ENCODE measurements at regions not wholly inside any gene's neighbourhood (a gene's known extent, or its start where the extent isn't known, plus 50 kb on each side); places are given as distances from the start of the nearest gene placed in this dataset.
A peak's percentile ranks its signal among the peaks of the same experiment; 100 is the strongest.

DNA sequence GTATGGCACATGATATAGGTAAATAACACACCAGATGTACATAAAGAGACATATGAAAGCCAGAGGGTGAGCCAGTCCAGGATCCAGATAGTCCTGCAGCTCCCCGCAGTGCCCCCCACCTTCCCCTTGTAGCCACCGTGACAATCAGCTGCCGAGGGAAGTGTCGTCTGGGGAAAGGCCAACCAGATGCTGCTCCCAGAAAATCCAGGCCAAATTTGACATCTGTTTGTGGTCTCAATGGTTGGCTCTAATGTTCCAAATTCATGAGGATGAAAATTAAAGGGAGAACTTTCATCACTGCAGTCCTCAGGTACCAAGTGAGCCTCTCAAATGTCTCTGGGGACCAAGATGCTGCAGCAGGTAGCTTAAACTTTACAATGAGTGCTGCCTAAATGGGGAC lies 210.3 kb downstream of the PTEN start:
- H3K4me3 ChIP-seq (ENCODE audit: low read depth, low read length) = no peak overlapping the region
- TF ChIP-seq, protein P1, sequence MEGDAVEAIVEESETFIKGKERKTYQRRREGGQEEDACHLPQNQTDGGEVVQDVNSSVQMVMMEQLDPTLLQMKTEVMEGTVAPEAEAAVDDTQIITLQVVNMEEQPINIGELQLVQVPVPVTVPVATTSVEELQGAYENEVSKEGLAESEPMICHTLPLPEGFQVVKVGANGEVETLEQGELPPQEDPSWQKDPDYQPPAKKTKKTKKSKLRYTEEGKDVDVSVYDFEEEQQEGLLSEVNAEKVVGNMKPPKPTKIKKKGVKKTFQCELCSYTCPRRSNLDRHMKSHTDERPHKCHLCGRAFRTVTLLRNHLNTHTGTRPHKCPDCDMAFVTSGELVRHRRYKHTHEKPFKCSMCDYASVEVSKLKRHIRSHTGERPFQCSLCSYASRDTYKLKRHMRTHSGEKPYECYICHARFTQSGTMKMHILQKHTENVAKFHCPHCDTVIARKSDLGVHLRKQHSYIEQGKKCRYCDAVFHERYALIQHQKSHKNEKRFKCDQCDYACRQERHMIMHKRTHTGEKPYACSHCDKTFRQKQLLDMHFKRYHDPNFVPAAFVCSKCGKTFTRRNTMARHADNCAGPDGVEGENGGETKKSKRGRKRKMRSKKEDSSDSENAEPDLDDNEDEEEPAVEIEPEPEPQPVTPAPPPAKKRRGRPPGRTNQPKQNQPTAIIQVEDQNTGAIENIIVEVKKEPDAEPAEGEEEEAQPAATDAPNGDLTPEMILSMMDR (IDR thresholded peaks at IDR 0.05; ENCODE audit: low read depth, low read length) = no peak
- no peak overlapping the region for H3K27ac ChIP-seq
- H3K9me3 ChIP-seq (ENCODE audit: severe bottlenecking) = no peaks in the 10 kb centered on the region
- no peaks in the 10 kb centered on the region for H3K36me3 ChIP-seq
- no peaks in the 10 kb centered on the region for H3K27me3 ChIP-seq (ENCODE audit: insufficient read depth, low read depth, severe bottlenecking)
- no peak for DNase-seq

DNA sequence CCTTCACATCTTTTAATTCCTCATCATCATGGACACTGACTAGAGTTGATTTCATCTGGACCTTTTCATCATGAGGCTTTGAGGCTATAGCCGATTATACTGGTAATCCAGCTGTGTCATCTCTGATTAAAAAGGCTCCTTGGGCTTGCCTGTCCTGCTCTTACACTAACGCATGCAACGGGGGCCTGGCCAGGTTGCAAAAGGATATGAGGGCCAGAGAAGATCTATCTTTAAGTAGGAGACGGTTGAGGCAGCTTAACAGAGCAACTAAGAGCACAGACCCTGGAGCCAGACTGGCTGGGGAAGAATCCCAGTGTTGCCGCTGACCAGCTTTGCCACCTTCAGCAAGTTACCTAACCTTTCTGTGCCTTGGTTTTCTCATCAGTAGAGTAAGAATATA lies 211.5 kb downstream of the PTEN start:
- DNase-seq = peak; percentile 95
- TF ChIP-seq, protein P1 (IDR thresholded peaks at IDR 0.05; ENCODE audit: low read depth, low read length) = no peak
- H3K36me3 ChIP-seq = no peaks in the 10 kb centered on the region
- H3K27me3 ChIP-seq (ENCODE audit: insufficient read depth, low read depth, severe bottlenecking) = no peaks in the 10 kb centered on the region
- no peaks in the 10 kb centered on the region for H3K9me3 ChIP-seq (ENCODE audit: severe bottlenecking)
- H3K27ac ChIP-seq = peak overlapping the region; percentile 40
- no peak overlapping the region for H3K4me3 ChIP-seq (ENCODE audit: low read depth, low read length)

DNA sequence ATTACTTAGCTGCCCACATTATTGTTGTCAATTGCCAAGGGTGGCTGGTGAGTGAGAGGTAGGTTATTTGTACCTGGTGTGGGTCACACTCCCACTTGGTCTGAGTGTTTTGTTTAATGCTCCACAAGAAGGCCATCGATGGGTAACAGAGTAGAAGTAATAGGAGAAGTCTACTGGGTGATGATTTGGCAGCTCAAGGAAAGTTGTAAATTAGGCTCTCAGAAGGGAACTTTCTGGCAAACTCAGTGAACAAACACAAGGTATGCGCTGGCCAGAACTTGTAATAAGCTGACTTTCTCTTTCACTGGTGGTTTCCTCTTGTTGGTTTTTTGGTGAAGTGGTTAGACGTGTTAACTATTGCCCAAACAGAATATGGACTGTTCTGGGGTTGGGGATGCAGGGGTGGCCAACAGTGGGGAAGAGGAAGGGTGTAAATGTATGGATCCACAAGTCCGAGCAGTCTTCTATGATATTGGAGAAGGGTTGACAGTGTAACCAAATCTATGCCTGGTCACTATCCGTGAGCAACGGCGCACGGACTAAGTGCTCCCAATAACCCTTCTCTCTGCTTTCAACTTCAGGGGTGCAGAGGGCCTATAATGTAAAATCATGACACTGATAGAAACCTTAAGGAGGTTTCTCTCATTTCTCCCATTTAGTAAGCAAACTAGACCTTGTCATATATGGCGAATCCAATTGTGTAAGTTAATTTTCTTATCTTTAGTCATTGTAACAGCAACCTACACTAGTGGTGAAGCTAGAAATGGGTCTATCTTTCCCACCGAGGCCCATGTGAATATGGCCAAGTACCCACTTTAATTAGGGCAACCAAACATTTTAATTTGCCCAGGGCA lies 212.8 kb downstream of the PTEN start:
- H3K27ac ChIP-seq = peak overlapping the region; percentile 40; the same call in 1 of the 2 replicates
- TF ChIP-seq, protein P1 (IDR thresholded peaks at IDR 0.05; ENCODE audit: low read depth, low read length) = no peak
- DNase-seq = no peak
- no peaks in the 10 kb centered on the region for H3K27me3 ChIP-seq (ENCODE audit: insufficient read depth, low read depth, severe bottlenecking)
- H3K9me3 ChIP-seq (ENCODE audit: severe bottlenecking) = no peaks in the 10 kb centered on the region
- no peaks in the 10 kb centered on the region for H3K36me3 ChIP-seq
- no peak overlapping the region for H3K4me3 ChIP-seq (ENCODE audit: low read depth, low read length)

DNA sequence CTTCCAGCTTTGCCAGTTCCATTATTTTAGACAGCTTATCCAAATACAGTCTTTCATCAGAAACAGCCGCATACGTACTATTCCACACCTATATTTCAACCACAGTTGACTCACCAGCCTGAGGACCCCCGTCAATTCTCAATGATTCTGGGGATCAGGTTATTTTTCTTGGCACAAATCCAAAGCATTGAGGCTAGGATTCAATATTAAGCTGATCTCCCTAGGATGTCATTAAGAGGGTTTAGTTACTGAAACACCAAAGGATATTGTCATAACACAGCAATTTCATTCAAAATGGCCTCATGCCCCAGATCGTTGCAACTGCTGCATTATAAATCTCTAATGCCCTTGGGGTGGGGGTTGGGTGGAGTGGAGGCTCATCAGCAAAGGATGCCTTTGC lies 214.6 kb downstream of the PTEN start:
- TF ChIP-seq, protein P1 (IDR thresholded peaks at IDR 0.05; ENCODE audit: low read depth, low read length) = no peak
- H3K27me3 ChIP-seq (ENCODE audit: insufficient read depth, low read depth, severe bottlenecking) = no peaks in the 10 kb centered on the region
- H3K4me3 ChIP-seq (ENCODE audit: low read depth, low read length) = no peak overlapping the region
- no peak for DNase-seq
- no peaks in the 10 kb centered on the region for H3K36me3 ChIP-seq
- H3K9me3 ChIP-seq (ENCODE audit: severe bottlenecking) = no peaks in the 10 kb centered on the region
- H3K27ac ChIP-seq = no peak overlapping the region

DNA sequence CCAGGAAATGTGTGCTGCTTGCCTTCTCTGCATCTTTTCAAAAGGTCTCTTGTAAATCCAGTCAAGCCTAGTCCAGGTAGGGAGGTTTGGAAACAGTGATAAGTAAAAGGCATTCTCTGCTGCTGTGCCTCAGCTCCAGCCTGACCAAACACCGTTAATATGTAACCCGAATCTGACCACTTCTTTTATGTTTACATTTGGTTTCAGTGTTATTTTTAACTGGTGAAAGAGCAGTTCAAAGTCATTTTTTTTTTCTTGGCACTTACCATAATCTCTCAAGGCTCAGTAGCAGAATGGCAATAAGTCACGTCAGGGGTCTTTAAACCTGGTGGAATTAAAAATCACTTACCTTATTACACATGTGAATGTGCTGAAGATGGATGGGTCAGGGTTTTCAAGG lies 216.8 kb downstream of the PTEN start:
- TF ChIP-seq, protein P1 (IDR thresholded peaks at IDR 0.05; ENCODE audit: low read depth, low read length) = no peak
- Histone ChIP-seq H3K27me3 (ENCODE audit: insufficient read depth, low read depth, severe bottlenecking) (no peaks in the 10 kb centered on the region), H3K27ac (no peak overlapping the region), H3K9me3 (ENCODE audit: severe bottlenecking) (no peaks in the 10 kb centered on the region), H3K4me3 (ENCODE audit: low read depth, low read length) (no peak overlapping the region), H3K36me3 (no peaks in the 10 kb centered on the region)
- DNase-seq = no peak

All from WERI-Rb-1 (cell line).